OCI-LY3 (cell line): ENCODE measurements at regions not wholly inside any gene's neighbourhood (a gene's known extent, or its start where the extent isn't known, plus 50 kb on each side); places are given as distances from the start of the nearest gene placed in this dataset.

Source experiments
- CTCF ChIP-seq: fragments of 200-600, 300-600 bp; sonication (generic); IDR thresholded peaks from 2 replicates; pipeline ENCODE4 v1.5.1; 2014; ENCODE audit warnings: antibody characterized with exemption, low read length, low read depth
- EZH2phosphoT487 ChIP-seq: fragments of 200-600 bp; shearing (Covaris generic); IDR thresholded peaks from 2 replicates; pipeline ENCODE4 v1.6.1; 2018; ENCODE audit warnings: antibody characterized with exemption, mixed run types, low read depth

- no peak for TF ChIP-seq CTCF
- no peak for TF ChIP-seq EZH2phosphoT487
Measured at GRCh38 chrX:129058405-129058804, 464.9 kb downstream of the SMARCA1 start.
